GM23338 (cell line): ENCODE measurements at regions not wholly inside any gene's neighbourhood (a gene's known extent, or its start where the extent isn't known, plus 50 kb on each side); places are given as distances from the start of the nearest gene placed in this dataset.

Experiments
- ATAC-seq: fragments of 200-7000 bp; cut with Tn5 transposase; 3 replicates; pipeline ENCODE4 v1.9.1; 2020
- DNase-seq: peaks from one replicate; pipeline ENCODE4 v3.0.0-alpha.2; 2015; ENCODE audit warnings: low spot score
- H2AFZ ChIP-seq: fragments of 200-600 bp; sonication (generic); 2 replicates; pipeline ENCODE4 v1.8.0; 2016; ENCODE audit warnings: antibody characterized with exemption, mild to moderate bottlenecking, moderate library complexity
- H3F3A ChIP-seq: fragments of 200-600 bp; sonication (generic); replicated peaks from 2 replicates; pipeline ENCODE4 v1.8.0; 2017; ENCODE audit warnings: antibody characterized with exemption, mixed run types, low read depth
- H3K27ac ChIP-seq: fragments of 200-600 bp; sonication (generic); 2 replicates; pipeline ENCODE4 v1.6.1; 2016; ENCODE audit warnings: low read depth
- H3K27me3 ChIP-seq: fragments of 200-600 bp; sonication (generic); 2 replicates; pipeline ENCODE4 v1.8.0; 2016; ENCODE audit warnings: mild to moderate bottlenecking, mixed run types, moderate library complexity; ENCODE audit not compliant: insufficient read depth
- H3K36me3 ChIP-seq: fragments of 200-600 bp; sonication (generic); 2 replicates; pipeline ENCODE4 v1.8.0; 2016; ENCODE audit warnings: mild to moderate bottlenecking; ENCODE audit not compliant: insufficient read depth
- H3K4me1 ChIP-seq: fragments of 200-600 bp; sonication (generic); 2 replicates; pipeline ENCODE4 v1.8.0; 2016; ENCODE audit warnings: mild to moderate bottlenecking, moderate library complexity; ENCODE audit not compliant: insufficient read depth
- H3K4me2 ChIP-seq: fragments of 200-600 bp; sonication (generic); 2 replicates; pipeline ENCODE4 v1.7.1; 2017; ENCODE audit warnings: mixed run types
- H3K4me3 ChIP-seq: fragments of 200-600 bp; sonication (generic); 2 replicates; pipeline ENCODE4 v1.6.1; 2016; ENCODE audit warnings: mixed run types
- H3K79me2 ChIP-seq: fragments of 200-600 bp; sonication (generic); replicated peaks from 2 replicates; pipeline ENCODE4 v1.8.0; 2017; ENCODE audit warnings: mild to moderate bottlenecking; ENCODE audit not compliant: insufficient read depth
- H3K9me2 ChIP-seq: fragments of 200-600 bp; sonication (generic); 2 replicates; pipeline ENCODE4 v1.8.0; 2017; ENCODE audit not compliant: insufficient read depth
- H4K20me1 ChIP-seq: fragments of 200-600 bp; sonication (generic); replicated peaks from 2 replicates; pipeline ENCODE4 v1.8.0; 2017; ENCODE audit warnings: mild to moderate bottlenecking; ENCODE audit not compliant: insufficient read depth
- H3K27ac Mint-ChIP-seq: 2 replicates; pipeline ENCODE4 v1.8.0; 2020; ENCODE audit warnings: inconsistent platforms, mild to moderate bottlenecking, moderate library complexity, mixed read lengths
- H3K27me3 Mint-ChIP-seq: 3 replicates; pipeline ENCODE4 v1.8.0; 2022; ENCODE audit warnings: low read depth, mild to moderate bottlenecking, moderate library complexity, mixed read lengths, inconsistent platforms; ENCODE audit not compliant: insufficient read depth, poor library complexity
- H3K36me3 Mint-ChIP-seq: 3 replicates; pipeline ENCODE4 v1.8.0; 2021; ENCODE audit warnings: low read depth, mild to moderate bottlenecking, inconsistent platforms, moderate library complexity, mixed read lengths
- H3K4me1 Mint-ChIP-seq: 3 replicates; pipeline ENCODE4 v1.8.0; 2020; ENCODE audit warnings: mild to moderate bottlenecking, inconsistent platforms, mixed read lengths
- H3K4me3 Mint-ChIP-seq: 3 replicates; pipeline ENCODE4 v1.8.0; 2021; ENCODE audit warnings: moderate library complexity, mild to moderate bottlenecking, inconsistent platforms, mixed read lengths
- H3K9me3 Mint-ChIP-seq: 3 replicates; pipeline ENCODE4 v1.8.0; 2020; ENCODE audit warnings: moderate library complexity, mild to moderate bottlenecking, inconsistent platforms, mixed read lengths
- CREB1 ChIP-seq: fragments of 250-450 bp; sonication (Bioruptor Pico); IDR thresholded peaks from 2 replicates; pipeline ENCODE4 v1.5.0; 2020; ENCODE audit warnings: low read depth, mild to moderate bottlenecking, moderate library complexity
- EZH2 ChIP-seq: fragments of 200-600 bp; sonication (generic); IDR thresholded peaks from one replicate; pipeline ENCODE4 v1.8.0; 2017; ENCODE audit warnings: antibody characterized with exemption, mild to moderate bottlenecking, low read depth; ENCODE audit not compliant: unreplicated experiment
- NANOG ChIP-seq: IDR thresholded peaks from 2 replicates; pipeline ENCODE4 v1.6.1; 2016; ENCODE audit warnings: antibody characterized with exemption, borderline replicate concordance
- STAT1 ChIP-seq: IDR thresholded peaks from one replicate; pipeline ENCODE4 v1.6.1; 2016; ENCODE audit warnings: antibody characterized with exemption; ENCODE audit not compliant: unreplicated experiment
- ZNF114 ChIP-seq: fragments of 250-450 bp; sonication (Bioruptor Pico); IDR thresholded peaks from 2 replicates; pipeline ENCODE4 v1.5.0; 2020; ENCODE audit warnings: mild to moderate bottlenecking, moderate library complexity
- TF ChIP-seq, protein P1 (sequence below): IDR thresholded peaks from 2 replicates; pipeline ENCODE4 v1.6.1; 2016; ENCODE audit warnings: antibody characterized with exemption
- TF ChIP-seq, protein P2 (sequence below): IDR thresholded peaks from one replicate; pipeline ENCODE4 v1.6.1; 2018; ENCODE audit warnings: antibody characterized with exemption; ENCODE audit not compliant: unreplicated experiment
- TF ChIP-seq, protein P3 (sequence below): fragments of 250-450 bp; sonication (Bioruptor Pico); IDR thresholded peaks from 2 replicates; pipeline ENCODE4 v1.5.0; 2020; ENCODE audit warnings: mild to moderate bottlenecking, moderate library complexity

DNA sequence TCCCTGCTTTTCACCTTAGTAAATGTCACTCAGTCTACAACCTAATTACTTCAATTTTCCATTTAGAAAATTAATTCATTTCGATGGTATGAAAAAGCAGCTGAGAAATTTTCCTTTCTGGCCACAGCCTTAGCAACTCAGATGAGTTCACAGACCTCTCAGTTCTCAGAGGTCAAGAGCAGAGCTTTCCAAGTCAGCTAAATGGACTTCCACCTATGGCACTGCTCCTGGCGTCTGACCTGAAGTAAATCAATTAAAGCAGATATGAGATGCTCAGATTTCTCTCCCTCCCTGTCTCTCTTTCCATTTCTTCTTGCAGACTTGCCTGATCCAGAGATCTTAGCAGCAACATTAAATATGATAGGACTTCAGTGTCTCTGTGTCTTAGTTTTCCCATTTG, 412.6 kb downstream of the QKI start (continued):
- TF ChIP-seq, protein P1, sequence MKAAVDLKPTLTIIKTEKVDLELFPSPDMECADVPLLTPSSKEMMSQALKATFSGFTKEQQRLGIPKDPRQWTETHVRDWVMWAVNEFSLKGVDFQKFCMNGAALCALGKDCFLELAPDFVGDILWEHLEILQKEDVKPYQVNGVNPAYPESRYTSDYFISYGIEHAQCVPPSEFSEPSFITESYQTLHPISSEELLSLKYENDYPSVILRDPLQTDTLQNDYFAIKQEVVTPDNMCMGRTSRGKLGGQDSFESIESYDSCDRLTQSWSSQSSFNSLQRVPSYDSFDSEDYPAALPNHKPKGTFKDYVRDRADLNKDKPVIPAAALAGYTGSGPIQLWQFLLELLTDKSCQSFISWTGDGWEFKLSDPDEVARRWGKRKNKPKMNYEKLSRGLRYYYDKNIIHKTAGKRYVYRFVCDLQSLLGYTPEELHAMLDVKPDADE, result no peak
- TF ChIP-seq ZNF114, result no peak
- TF ChIP-seq NANOG, result no peak
- no peak for TF ChIP-seq EZH2

DNA sequence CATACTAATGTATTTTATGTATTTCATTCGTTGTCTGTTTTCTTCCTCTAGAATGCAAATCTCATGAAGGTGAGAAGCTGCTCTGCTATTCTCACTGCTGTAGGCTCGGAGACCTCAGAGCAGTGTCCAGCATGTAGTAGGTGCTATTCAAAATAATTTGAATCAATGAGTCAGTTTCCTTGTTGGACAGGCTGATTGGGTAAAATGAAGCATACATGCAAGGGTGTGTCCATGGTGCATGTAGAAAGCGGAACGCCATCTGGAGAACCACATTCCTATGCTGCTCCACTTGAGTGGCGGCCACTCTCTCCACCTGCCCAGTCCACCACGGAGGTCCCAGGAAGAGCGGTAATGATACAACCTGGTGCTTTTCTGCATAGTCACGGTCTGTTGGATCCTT, 412.1 kb downstream of the QKI start:
- no peak for ATAC-seq
- no peak overlapping the region for H3K27ac Mint-ChIP-seq
- H3K79me2 ChIP-seq, result no peaks in the 10 kb centered on the region
- no peaks in the 10 kb centered on the region for H3K4me1 ChIP-seq
- H3K9me3 Mint-ChIP-seq, result no peaks in the 10 kb centered on the region
- no peaks in the 10 kb centered on the region for H3K36me3 ChIP-seq
- no peak overlapping the region for H3K4me3 Mint-ChIP-seq
- peaks cover 5% of the 10 kb centered on the region; the same call in 1 of the 2 replicates for H3K9me2 ChIP-seq
- no peak overlapping the region for H3K4me2 ChIP-seq
- H3K36me3 Mint-ChIP-seq, result no peaks in the 10 kb centered on the region
- H3K27me3 Mint-ChIP-seq, result no peaks in the 10 kb centered on the region
- no peak for TF ChIP-seq NANOG
- TF ChIP-seq, protein P1, result no peak
- TF ChIP-seq, protein P2, sequence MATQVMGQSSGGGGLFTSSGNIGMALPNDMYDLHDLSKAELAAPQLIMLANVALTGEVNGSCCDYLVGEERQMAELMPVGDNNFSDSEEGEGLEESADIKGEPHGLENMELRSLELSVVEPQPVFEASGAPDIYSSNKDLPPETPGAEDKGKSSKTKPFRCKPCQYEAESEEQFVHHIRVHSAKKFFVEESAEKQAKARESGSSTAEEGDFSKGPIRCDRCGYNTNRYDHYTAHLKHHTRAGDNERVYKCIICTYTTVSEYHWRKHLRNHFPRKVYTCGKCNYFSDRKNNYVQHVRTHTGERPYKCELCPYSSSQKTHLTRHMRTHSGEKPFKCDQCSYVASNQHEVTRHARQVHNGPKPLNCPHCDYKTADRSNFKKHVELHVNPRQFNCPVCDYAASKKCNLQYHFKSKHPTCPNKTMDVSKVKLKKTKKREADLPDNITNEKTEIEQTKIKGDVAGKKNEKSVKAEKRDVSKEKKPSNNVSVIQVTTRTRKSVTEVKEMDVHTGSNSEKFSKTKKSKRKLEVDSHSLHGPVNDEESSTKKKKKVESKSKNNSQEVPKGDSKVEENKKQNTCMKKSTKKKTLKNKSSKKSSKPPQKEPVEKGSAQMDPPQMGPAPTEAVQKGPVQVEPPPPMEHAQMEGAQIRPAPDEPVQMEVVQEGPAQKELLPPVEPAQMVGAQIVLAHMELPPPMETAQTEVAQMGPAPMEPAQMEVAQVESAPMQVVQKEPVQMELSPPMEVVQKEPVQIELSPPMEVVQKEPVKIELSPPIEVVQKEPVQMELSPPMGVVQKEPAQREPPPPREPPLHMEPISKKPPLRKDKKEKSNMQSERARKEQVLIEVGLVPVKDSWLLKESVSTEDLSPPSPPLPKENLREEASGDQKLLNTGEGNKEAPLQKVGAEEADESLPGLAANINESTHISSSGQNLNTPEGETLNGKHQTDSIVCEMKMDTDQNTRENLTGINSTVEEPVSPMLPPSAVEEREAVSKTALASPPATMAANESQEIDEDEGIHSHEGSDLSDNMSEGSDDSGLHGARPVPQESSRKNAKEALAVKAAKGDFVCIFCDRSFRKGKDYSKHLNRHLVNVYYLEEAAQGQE, result no peak
- TF ChIP-seq, protein P3, sequence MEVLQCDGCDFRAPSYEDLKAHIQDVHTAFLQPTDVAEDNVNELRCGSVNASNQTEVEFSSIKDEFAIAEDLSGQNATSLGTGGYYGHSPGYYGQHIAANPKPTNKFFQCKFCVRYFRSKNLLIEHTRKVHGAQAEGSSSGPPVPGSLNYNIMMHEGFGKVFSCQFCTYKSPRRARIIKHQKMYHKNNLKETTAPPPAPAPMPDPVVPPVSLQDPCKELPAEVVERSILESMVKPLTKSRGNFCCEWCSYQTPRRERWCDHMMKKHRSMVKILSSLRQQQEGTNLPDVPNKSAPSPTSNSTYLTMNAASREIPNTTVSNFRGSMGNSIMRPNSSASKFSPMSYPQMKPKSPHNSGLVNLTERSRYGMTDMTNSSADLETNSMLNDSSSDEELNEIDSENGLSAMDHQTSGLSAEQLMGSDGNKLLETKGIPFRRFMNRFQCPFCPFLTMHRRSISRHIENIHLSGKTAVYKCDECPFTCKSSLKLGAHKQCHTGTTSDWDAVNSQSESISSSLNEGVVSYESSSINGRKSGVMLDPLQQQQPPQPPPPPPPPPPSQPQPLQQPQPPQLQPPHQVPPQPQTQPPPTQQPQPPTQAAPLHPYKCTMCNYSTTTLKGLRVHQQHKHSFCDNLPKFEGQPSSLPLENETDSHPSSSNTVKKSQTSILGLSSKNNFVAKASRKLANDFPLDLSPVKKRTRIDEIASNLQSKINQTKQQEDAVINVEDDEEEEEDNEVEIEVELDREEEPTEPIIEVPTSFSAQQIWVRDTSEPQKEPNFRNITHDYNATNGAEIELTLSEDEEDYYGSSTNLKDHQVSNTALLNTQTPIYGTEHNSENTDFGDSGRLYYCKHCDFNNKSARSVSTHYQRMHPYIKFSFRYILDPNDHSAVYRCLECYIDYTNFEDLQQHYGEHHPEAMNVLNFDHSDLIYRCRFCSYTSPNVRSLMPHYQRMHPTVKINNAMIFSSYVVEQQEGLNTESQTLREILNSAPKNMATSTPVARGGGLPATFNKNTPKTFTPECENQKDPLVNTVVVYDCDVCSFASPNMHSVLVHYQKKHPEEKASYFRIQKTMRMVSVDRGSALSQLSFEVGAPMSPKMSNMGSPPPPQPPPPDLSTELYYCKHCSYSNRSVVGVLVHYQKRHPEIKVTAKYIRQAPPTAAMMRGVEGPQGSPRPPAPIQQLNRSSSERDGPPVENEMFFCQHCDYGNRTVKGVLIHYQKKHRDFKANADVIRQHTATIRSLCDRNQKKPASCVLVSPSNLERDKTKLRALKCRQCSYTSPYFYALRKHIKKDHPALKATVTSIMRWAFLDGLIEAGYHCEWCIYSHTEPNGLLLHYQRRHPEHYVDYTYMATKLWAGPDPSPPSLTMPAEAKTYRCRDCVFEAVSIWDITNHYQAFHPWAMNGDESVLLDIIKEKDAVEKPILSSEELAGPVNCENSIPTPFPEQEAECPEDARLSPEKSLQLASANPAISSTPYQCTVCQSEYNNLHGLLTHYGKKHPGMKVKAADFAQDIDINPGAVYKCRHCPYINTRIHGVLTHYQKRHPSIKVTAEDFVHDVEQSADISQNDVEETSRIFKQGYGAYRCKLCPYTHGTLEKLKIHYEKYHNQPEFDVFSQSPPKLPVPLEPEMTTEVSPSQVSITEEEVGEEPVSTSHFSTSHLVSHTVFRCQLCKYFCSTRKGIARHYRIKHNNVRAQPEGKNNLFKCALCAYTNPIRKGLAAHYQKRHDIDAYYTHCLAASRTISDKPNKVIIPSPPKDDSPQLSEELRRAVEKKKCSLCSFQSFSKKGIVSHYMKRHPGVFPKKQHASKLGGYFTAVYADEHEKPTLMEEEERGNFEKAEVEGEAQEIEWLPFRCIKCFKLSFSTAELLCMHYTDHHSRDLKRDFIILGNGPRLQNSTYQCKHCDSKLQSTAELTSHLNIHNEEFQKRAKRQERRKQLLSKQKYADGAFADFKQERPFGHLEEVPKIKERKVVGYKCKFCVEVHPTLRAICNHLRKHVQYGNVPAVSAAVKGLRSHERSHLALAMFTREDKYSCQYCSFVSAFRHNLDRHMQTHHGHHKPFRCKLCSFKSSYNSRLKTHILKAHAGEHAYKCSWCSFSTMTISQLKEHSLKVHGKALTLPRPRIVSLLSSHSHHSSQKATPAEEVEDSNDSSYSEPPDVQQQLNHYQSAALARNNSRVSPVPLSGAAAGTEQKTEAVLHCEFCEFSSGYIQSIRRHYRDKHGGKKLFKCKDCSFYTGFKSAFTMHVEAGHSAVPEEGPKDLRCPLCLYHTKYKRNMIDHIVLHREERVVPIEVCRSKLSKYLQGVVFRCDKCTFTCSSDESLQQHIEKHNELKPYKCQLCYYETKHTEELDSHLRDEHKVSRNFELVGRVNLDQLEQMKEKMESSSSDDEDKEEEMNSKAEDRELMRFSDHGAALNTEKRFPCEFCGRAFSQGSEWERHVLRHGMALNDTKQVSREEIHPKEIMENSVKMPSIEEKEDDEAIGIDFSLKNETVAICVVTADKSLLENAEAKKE, result no peak
- TF ChIP-seq ZNF114, result no peak
- no peak for TF ChIP-seq STAT1
- no peak for TF ChIP-seq CREB1 (CRISPR knock-in tag)
- H3F3A ChIP-seq, result no peaks in the 10 kb centered on the region
- H2AFZ ChIP-seq, result no peak overlapping the region
- H3K27me3 ChIP-seq, result no peaks in the 10 kb centered on the region
- H4K20me1 ChIP-seq, result no peaks in the 10 kb centered on the region
- no peak for DNase-seq
- no peak overlapping the region for H3K27ac ChIP-seq
- H3K4me1 Mint-ChIP-seq, result no peaks in the 10 kb centered on the region
- H3K4me3 ChIP-seq, result no peak overlapping the region
